SK-N-SH (cell line): ENCODE measurements at regions not wholly inside any gene's neighbourhood (a gene's known extent, or its start where the extent isn't known, plus 50 kb on each side); places are given as distances from the start of the nearest gene placed in this dataset.

Source experiments
- CTCF ChIP-seq: fragments of 200-600 bp; sonication (generic); IDR thresholded peaks from 2 replicates; pipeline ENCODE4 v1.6.1; 2017; ENCODE audit warnings: antibody characterized with exemption, mild to moderate bottlenecking, moderate library complexity
- ELF1 ChIP-seq: IDR thresholded peaks from 2 replicates; pipeline ENCODE4 v1.4.0; 2012
- EZH2phosphoT487 ChIP-seq: fragments of 200-600 bp; sonication (generic); IDR thresholded peaks from 2 replicates; pipeline ENCODE4 v1.6.1; 2017; ENCODE audit warnings: low read depth, mixed run types, mild to moderate bottlenecking, antibody characterized with exemption, moderate library complexity, borderline replicate concordance
- IRF3 ChIP-seq: fragments of 150-350 bp; IDR thresholded peaks from 2 replicates; pipeline ENCODE4 v1.6.1; 2016; ENCODE audit warnings: mild to moderate bottlenecking, low read depth, low read length
- JUND ChIP-seq: IDR thresholded peaks from 2 replicates; pipeline ENCODE4 v1.4.0; 2012
- MAX ChIP-seq: IDR thresholded peaks from 2 replicates; pipeline ENCODE4 v1.4.0; 2012; ENCODE audit warnings: low read depth
- NRF1 ChIP-seq: IDR thresholded peaks from 2 replicates; pipeline ENCODE4 v1.6.1; 2012; ENCODE audit warnings: low read depth, mild to moderate bottlenecking, low read length
- POLR2AphosphoS5 ChIP-seq: IDR thresholded peaks from 2 replicates; pipeline ENCODE4 v1.6.1; 2012; ENCODE audit warnings: low read depth, low read length
- RAD21 ChIP-seq: IDR thresholded peaks from 2 replicates; pipeline ENCODE4 v1.6.1; 2012; ENCODE audit warnings: mild to moderate bottlenecking, low read length
- RCOR1 ChIP-seq: fragments of 150-350 bp; IDR thresholded peaks from 2 replicates; pipeline ENCODE4 v1.6.1; 2017; ENCODE audit warnings: antibody characterized with exemption, low read length
- USF2 ChIP-seq: fragments of 150-350 bp; IDR thresholded peaks from 2 replicates; pipeline ENCODE4 v1.6.1; 2017; ENCODE audit warnings: antibody characterized with exemption, low read length, low read depth, borderline replicate concordance
- ZBTB33 ChIP-seq: IDR thresholded peaks from 2 replicates; pipeline ENCODE4 v1.4.0; 2012; ENCODE audit warnings: low read depth, borderline replicate concordance

GRCh38 chr9:126119731-126120130 is 206.9 kb upstream of the MVB12B start:
- no peak for TF ChIP-seq MAX
- TF ChIP-seq CTCF: no peak
- no peak for TF ChIP-seq ELF1
- no peak for TF ChIP-seq RCOR1
- no peak for TF ChIP-seq RAD21
- no peak for TF ChIP-seq NRF1
- no peak for TF ChIP-seq IRF3
- no peak for TF ChIP-seq POLR2AphosphoS5
- TF ChIP-seq EZH2phosphoT487: no peak
- TF ChIP-seq ZBTB33: no peak
- no peak for TF ChIP-seq JUND
- TF ChIP-seq USF2: no peak
